HL-60 (cell line): ENCODE measurements at regions not wholly inside any gene's neighbourhood (a gene's known extent, or its start where the extent isn't known, plus 50 kb on each side); places are given as distances from the start of the nearest gene placed in this dataset.

Experiments used
- DNase-seq, 2 experiments: peaks; one replicate each; pipeline ENCODE4 v3.0.0-alpha.2; 2010 to 2020; ENCODE audit warnings: low read depth in 1 of 2, low spot score in 1 of 2
- H3K27ac ChIP-seq: fragments of 250-450 bp; sonication (Bioruptor Pico); replicated peaks from 2 replicates; pipeline ENCODE4 v1.5.1; 2020; ENCODE audit warnings: mild to moderate bottlenecking, moderate library complexity
- H3K27me3 ChIP-seq: fragments of 250-450 bp; sonication (Bioruptor Pico); 2 replicates; pipeline ENCODE4 v1.5.1; 2021; ENCODE audit warnings: mild to moderate bottlenecking, moderate library complexity; ENCODE audit not compliant: insufficient read depth, poor library complexity, severe bottlenecking
- H3K4me3 ChIP-seq: replicated peaks from 2 replicates; pipeline ENCODE4 v1.5.1; 2011; ENCODE audit warnings: mild to moderate bottlenecking, control low read depth, low read length; ENCODE audit not compliant: insufficient read depth
- GABPA ChIP-seq: IDR thresholded peaks from 2 replicates; pipeline ENCODE4 v1.6.1; 2012; ENCODE audit warnings: low read depth
- POLR2AphosphoS5 ChIP-seq: IDR thresholded peaks from 2 replicates; pipeline ENCODE4 v1.6.1; 2012; ENCODE audit warnings: low read depth
- SPI1 ChIP-seq: IDR thresholded peaks from 2 replicates; pipeline ENCODE4 v1.6.1; 2012; ENCODE audit warnings: low read depth, mild to moderate bottlenecking, borderline replicate concordance
- TF ChIP-seq, protein P1 (sequence below): IDR thresholded peaks from one replicate; pipeline ENCODE4 v1.5.1; 2011; ENCODE audit warnings: low read length, control low read depth, inconsistent platforms; ENCODE audit not compliant: insufficient read depth
- TF ChIP-seq, protein P2 (sequence below): IDR thresholded peaks from 2 replicates; pipeline ENCODE4 v1.6.1; 2012; ENCODE audit warnings: low read depth; ENCODE audit not compliant: insufficient replicate concordance

DNA sequence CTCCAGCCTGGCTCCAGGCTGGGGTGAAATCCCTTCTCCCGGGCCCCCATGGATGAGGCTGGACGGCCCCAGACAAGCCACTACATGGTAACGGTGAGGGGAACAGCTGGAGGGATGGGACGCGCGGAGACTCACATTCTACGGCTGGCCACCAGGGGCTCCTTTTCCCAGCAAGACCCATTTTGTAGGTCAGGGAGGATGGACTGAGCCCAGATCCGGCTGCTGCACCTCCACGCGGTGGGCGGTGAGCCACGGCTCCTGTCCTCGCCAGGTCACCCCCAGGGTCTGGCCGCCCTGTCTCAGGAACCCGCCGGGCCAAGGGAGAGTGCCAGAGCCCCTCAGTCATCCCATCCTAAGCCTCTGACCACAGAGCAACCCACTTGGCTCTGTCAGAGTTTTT, 75.0 kb upstream of the ACTRT2 start:
- no peak overlapping the region for H3K4me3 ChIP-seq
- TF ChIP-seq GABPA (no peak), POLR2AphosphoS5 (no peak), SPI1 (no peak)
- TF ChIP-seq, protein P1, sequence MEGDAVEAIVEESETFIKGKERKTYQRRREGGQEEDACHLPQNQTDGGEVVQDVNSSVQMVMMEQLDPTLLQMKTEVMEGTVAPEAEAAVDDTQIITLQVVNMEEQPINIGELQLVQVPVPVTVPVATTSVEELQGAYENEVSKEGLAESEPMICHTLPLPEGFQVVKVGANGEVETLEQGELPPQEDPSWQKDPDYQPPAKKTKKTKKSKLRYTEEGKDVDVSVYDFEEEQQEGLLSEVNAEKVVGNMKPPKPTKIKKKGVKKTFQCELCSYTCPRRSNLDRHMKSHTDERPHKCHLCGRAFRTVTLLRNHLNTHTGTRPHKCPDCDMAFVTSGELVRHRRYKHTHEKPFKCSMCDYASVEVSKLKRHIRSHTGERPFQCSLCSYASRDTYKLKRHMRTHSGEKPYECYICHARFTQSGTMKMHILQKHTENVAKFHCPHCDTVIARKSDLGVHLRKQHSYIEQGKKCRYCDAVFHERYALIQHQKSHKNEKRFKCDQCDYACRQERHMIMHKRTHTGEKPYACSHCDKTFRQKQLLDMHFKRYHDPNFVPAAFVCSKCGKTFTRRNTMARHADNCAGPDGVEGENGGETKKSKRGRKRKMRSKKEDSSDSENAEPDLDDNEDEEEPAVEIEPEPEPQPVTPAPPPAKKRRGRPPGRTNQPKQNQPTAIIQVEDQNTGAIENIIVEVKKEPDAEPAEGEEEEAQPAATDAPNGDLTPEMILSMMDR, result no peak
- TF ChIP-seq, protein P2, sequence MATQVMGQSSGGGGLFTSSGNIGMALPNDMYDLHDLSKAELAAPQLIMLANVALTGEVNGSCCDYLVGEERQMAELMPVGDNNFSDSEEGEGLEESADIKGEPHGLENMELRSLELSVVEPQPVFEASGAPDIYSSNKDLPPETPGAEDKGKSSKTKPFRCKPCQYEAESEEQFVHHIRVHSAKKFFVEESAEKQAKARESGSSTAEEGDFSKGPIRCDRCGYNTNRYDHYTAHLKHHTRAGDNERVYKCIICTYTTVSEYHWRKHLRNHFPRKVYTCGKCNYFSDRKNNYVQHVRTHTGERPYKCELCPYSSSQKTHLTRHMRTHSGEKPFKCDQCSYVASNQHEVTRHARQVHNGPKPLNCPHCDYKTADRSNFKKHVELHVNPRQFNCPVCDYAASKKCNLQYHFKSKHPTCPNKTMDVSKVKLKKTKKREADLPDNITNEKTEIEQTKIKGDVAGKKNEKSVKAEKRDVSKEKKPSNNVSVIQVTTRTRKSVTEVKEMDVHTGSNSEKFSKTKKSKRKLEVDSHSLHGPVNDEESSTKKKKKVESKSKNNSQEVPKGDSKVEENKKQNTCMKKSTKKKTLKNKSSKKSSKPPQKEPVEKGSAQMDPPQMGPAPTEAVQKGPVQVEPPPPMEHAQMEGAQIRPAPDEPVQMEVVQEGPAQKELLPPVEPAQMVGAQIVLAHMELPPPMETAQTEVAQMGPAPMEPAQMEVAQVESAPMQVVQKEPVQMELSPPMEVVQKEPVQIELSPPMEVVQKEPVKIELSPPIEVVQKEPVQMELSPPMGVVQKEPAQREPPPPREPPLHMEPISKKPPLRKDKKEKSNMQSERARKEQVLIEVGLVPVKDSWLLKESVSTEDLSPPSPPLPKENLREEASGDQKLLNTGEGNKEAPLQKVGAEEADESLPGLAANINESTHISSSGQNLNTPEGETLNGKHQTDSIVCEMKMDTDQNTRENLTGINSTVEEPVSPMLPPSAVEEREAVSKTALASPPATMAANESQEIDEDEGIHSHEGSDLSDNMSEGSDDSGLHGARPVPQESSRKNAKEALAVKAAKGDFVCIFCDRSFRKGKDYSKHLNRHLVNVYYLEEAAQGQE, result no peak
- no peak overlapping the region for H3K27ac ChIP-seq
- no peak for DNase-seq
- peaks cover 6% of the 10 kb centered on the region for H3K27me3 ChIP-seq

DNA sequence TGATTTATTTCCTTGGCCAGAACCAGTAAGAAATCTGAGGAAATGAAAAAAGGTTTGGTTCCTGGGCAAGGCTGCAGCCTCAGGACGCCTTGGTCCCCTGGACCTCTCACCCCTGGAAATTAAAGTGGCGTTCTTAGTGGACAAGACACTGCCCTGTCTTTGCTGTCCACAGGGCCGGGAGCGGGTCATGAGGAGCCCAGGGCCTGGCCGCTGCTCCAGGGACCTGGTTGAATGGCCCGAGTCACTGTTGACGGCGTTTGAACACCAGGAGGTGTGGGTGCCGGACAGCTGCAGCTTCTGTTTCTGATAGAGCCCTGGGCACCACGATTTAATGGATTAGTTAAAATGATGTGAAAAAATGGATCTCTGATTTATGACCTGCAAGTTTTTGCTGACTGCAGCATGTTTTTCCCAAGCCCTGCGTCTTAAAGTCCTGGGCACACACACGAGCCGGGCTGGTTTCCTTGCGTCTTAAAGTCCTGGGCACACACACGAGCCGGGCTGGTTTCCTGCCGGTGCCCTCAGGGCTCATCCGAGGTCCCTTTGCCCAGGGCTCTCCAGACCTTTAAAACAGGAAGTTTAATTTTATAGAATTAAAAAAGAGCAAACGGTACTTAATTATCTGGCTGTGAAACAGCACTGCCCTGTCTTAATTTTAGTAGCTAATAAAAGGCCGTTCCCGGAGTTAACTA, 74.1 kb upstream of the ACTRT2 start:
- DNase-seq, result no peak
- H3K4me3 ChIP-seq, result no peak overlapping the region
- H3K27ac ChIP-seq, result no peak overlapping the region
- peaks cover 6% of the 10 kb centered on the region for H3K27me3 ChIP-seq
- TF ChIP-seq, protein P2, result no peak
- TF ChIP-seq, protein P1, result no peak
- TF ChIP-seq POLR2AphosphoS5, result no peak
- TF ChIP-seq SPI1, result no peak
- no peak for TF ChIP-seq GABPA

DNA sequence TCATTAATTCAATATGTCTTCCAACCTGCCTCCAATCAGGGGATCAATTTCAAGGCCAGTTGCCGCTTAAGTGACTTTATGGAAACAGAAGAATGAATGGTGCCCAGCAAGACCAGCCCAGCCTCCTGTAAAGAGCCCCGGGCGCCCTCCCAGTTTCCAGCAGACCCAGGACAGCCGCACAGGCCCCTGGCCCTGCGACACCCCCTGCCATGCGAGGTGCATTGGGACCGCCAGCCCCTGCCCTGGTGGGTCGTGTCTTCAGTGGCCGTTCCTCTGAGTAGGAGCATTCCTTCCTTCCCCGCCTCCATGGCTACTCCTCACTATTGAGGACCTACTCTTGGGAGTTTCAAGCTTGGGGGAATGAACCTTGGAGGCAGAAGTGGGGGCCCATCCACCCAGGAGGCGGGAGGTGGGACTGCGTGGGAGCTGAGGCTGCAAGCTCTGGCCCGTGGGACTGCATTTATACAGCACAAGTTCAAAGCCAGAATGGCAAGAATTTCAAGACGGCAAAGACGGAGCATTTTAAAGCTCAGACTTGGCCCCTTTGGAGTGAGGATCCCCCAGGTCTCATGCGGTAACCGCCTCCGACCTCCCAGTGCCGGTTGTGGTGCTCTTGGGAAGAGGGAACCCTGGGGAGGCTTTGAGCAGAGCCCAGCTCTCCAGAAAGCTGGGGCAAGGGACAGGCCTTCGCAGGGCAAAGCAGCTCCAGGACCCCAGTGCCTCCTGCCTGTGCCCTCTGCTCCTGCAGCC, 73.1 kb upstream of the ACTRT2 start:
- Histone ChIP-seq H3K4me3 (no peak overlapping the region), H3K27ac (no peak overlapping the region), H3K27me3 (peaks cover 6% of the 10 kb centered on the region)
- TF ChIP-seq GABPA (no peak), SPI1 (no peak), POLR2AphosphoS5 (no peak)
- TF ChIP-seq, protein P2, result no peak
- TF ChIP-seq, protein P1, result no peak
- no peak for DNase-seq
